ENCODE measurements at regions not wholly inside any gene's neighbourhood (a gene's known extent, or its start where the extent isn't known, plus 50 kb on each side); places are given as distances from the start of the nearest gene placed in this dataset.

DNA sequence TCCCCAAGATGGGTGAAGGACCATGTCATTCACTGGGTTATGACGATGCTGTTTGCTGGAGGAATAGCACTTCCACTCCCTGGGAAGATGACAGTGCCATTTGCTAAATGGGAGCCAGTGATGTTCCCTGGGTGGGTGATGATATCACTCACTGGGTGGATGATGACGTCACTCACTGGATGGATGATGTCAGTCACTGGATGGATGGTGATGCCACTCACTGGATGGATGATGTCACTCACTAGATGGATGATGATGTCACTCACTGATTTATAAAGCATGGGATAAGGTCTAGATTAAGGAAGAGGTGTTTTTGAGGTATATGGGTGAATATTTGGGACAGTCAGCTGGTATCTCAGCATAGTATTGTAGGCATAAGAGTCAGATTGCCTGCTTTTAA is 457.2 kb downstream of the AJAP1 start:
- H3K4me1 Mint-ChIP-seq, result peaks cover 41% of the 10 kb centered on the region
- no peak overlapping the region for H3K27ac Mint-ChIP-seq
- peaks cover 4% of the 10 kb centered on the region for H3K27me3 Mint-ChIP-seq
- no peaks in the 10 kb centered on the region for H3K9me3 Mint-ChIP-seq
- H3K4me3 Mint-ChIP-seq, result no peak overlapping the region
- H3K36me3 Mint-ChIP-seq, result no peaks in the 10 kb centered on the region

DNA sequence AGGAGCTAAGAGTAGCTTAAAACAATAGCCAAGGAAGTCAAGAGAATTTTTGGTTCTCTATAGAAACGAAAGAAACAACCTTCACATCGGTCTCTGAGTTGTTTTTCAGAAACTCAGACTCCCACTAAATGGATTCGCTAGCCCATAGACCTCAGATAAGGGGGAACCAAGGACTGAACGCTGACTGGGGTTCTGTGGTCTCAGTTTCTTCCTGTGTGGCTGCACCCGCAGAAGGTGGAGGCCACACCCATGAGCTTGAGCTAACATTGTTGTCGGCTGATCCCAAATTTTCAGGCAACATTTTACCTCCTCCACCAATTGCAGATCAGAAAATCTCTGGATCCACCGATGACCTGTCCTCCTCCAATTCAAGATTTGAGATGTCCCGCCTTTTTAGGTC is 456.1 kb downstream of the AJAP1 start:
- Mint-ChIP-seq H3K9me3 (no peaks in the 10 kb centered on the region), H3K4me3 (peak overlapping the region; percentile 56), H3K27me3 (peaks cover 4% of the 10 kb centered on the region), H3K4me1 (peaks cover 41% of the 10 kb centered on the region), H3K36me3 (no peaks in the 10 kb centered on the region), H3K27ac (no peak overlapping the region)

DNA sequence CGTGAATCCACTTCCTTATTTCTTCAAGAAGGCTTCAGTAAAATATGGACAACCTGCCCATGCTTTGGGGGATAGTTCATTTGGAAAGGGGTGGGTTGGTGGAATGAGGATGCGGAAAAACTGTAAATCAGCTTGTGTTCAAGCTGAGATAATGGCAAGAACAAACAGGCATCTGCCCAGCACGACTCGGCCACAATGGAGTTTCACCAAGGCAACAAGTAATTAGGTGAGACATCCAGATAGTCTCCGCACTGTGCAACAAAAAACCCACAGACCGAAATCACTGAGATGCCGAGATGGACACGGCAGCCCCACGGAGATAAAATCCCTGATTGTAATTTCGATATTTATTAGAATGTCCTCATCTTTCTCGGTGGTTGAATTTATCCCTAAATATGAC is 455.2 kb downstream of the AJAP1 start:
- H3K4me3 Mint-ChIP-seq, result no peak overlapping the region
- no peaks in the 10 kb centered on the region for H3K9me3 Mint-ChIP-seq
- no peak overlapping the region for H3K27ac Mint-ChIP-seq
- H3K4me1 Mint-ChIP-seq, result peaks cover 41% of the 10 kb centered on the region
- peaks cover 4% of the 10 kb centered on the region for H3K27me3 Mint-ChIP-seq
- H3K36me3 Mint-ChIP-seq, result no peaks in the 10 kb centered on the region

DNA sequence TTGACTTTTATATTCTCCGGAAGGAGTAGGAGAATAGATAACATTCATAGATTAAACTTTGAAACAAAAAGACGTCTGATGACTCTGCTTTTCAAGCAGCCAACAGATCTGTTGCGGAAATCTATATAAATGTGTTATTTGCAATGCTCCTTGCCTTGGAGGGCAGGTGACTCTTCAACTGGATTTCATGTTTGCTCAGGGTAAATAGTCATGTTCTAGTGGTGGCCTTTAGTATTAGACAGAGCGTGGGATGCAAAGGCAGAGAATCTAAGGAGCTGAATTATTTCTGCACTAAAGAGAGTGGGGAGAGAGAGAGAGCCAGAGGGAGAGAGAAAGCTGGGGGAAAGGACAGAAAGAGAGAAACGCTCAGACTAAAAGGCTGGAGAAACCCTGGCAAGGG is 454.3 kb downstream of the AJAP1 start:
- no peak overlapping the region for H3K27ac Mint-ChIP-seq
- H3K27me3 Mint-ChIP-seq, result peaks cover 4% of the 10 kb centered on the region
- no peak overlapping the region for H3K4me3 Mint-ChIP-seq
- no peaks in the 10 kb centered on the region for H3K36me3 Mint-ChIP-seq
- H3K4me1 Mint-ChIP-seq, result peaks cover 41% of the 10 kb centered on the region
- H3K9me3 Mint-ChIP-seq, result no peaks in the 10 kb centered on the region

DNA sequence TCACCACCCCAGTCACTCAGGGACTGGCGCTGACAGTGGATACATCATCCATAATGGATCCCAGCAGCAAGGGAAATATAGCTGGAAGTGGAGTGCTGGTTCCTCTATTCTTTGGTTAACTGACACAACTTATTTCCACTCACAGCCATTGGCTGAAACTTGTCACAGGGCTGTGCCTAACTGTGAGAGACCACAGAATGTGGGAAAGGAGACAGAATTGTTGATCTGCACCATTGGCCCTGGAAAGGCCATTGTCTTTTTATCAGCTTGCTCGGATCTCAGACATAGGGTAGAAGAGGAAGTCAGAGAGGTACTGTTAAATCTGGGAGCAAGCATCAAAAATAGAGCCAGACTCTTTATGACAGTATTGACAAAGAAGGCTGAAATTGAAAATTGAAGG is 451.3 kb downstream of the AJAP1 start:
- Mint-ChIP-seq H3K9me3 (no peaks in the 10 kb centered on the region), H3K27me3 (peaks cover 4% of the 10 kb centered on the region), H3K27ac (no peak overlapping the region), H3K36me3 (no peaks in the 10 kb centered on the region), H3K4me3 (no peak overlapping the region), H3K4me1 (peaks cover 24% of the 10 kb centered on the region)

DNA sequence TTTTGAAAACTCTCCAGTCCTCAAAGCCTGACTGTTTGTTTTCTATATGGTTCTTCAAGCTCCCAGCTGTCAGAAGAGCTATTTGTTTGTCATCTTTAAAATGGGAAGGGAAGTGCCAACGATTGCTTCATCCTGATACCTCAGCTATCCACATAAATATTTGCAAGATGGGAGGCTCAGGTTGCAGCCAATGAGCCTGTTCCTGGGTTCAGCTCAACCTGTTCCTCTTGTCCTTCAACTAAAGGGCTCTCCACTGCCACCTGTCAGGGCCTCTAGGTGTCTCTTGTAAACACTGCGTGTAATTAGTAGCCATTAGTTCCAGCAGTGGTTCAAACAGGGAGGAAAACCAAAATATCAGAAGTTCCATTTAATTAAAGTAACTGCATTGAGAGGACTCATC is 445.1 kb downstream of the AJAP1 start:
- no peak overlapping the region for H3K4me3 Mint-ChIP-seq
- peaks cover 2% of the 10 kb centered on the region for H3K9me3 Mint-ChIP-seq
- no peaks in the 10 kb centered on the region for H3K27me3 Mint-ChIP-seq
- no peak overlapping the region for H3K27ac Mint-ChIP-seq
- no peaks in the 10 kb centered on the region for H3K36me3 Mint-ChIP-seq
- H3K4me1 Mint-ChIP-seq, result no peaks in the 10 kb centered on the region

DNA sequence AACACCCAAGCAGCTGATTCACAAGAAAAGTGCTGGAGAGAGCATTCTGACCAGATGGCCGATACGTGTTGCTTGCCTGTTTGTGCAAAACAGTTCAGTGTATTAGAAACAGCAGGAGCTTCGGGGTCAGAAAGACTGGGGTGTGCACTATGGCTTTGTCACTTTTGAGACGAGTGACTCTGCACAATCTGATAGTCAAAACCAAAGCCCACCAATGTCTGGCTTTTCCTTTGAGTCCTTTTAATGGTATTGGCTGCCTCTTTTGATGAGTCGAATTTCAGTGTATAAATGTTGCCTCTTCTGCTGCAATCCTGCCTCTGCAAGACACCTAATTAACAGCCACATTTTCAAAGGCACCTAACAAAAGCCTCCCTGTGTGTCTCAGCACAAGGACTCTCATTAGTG is 444.6 kb downstream of the AJAP1 start:
- Mint-ChIP-seq H3K4me1 (no peaks in the 10 kb centered on the region), H3K36me3 (no peaks in the 10 kb centered on the region), H3K27me3 (no peaks in the 10 kb centered on the region), H3K9me3 (peaks cover 8% of the 10 kb centered on the region), H3K27ac (no peak overlapping the region), H3K4me3 (no peak overlapping the region)

DNA sequence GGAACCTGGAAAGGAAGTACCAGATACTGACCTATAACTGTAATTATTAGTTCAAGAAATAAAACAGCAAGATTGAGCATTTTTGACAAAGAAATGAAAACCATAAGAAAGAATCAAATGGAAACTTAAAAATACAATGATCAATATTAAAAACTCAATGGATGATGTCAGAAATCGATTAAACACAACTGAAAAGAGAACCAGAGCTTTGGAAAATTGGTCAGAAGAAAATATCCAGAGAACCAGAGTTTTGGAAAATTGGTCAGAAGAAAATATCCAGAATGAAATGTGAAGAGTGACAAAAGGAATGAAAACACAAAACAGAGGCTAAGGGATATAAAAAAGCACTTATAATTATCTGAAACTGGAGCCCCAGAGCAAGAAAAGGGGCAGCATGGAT is 438.6 kb downstream of the AJAP1 start:
- no peak overlapping the region for H3K4me3 Mint-ChIP-seq
- peaks cover 23% of the 10 kb centered on the region for H3K9me3 Mint-ChIP-seq
- H3K36me3 Mint-ChIP-seq, result peaks cover 10% of the 10 kb centered on the region
- no peaks in the 10 kb centered on the region for H3K4me1 Mint-ChIP-seq
- no peak overlapping the region for H3K27ac Mint-ChIP-seq
- H3K27me3 Mint-ChIP-seq, result peaks cover 1% of the 10 kb centered on the region

DNA sequence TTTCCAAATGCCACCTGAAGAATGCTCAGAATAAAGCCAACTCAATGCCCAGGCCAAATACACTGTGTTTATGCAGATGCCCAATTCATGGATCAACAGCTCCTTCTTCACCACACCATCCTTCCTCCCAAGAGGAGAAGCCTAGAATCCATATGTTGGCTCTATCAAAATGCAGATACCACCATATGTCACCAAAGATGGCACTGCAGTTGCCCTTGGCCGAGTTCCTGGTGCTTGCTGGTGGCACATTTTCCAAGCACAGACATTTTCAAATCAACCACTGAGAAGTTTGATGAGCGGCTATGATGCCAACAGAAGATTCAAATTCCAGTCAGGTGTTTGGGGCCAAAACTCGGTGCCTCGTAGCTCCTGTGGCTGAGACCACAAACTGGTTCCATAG is 430.3 kb downstream of the AJAP1 start:
- Mint-ChIP-seq H3K27ac (no peak overlapping the region), H3K4me3 (no peak overlapping the region), H3K36me3 (no peaks in the 10 kb centered on the region), H3K27me3 (peaks cover 5% of the 10 kb centered on the region), H3K9me3 (peaks cover 4% of the 10 kb centered on the region), H3K4me1 (no peaks in the 10 kb centered on the region)

DNA sequence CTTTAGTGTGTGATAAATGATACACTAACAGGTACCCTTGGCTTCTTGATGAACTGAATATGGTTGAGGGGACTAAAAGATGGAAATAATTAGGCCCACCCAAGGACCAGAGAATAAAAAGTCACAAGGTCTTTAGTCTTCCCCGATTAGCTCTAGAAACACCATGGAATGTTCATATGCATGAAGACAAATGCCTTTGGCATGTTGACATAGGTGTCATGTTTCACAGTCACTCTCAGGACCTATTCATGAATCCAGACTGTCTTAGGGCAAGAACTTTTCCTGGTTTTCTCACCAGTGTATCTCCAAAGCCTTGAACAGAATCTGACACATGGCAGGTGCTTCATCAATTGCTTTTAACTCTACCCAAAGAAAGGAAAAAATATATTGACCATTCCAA is 412.8 kb downstream of the AJAP1 start:
- Mint-ChIP-seq H3K9me3 (peaks cover 7% of the 10 kb centered on the region), H3K4me1 (no peaks in the 10 kb centered on the region), H3K27me3 (peaks cover 4% of the 10 kb centered on the region)

DNA sequence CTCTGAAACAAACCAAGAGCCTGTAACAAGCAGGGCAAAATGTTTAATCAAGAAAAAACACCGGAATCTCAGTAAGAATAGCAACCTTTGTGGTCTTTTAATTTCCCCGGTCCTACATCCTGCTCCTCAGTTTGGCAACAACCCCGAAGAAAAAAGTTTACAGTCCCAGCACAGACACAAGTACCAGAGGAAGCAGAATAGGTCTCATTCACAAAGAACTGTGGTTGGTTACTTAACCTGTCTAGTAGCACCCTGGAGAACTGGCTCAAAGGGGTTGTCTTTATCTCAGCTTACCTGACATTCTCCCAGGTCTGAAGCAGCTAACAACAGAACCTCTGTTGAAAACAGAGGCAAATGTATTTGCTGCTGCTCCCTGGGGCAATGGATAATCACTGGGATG is 399.3 kb downstream of the AJAP1 start:
- H3K4me1 Mint-ChIP-seq, result no peaks in the 10 kb centered on the region
- H3K27me3 Mint-ChIP-seq, result peaks cover 17% of the 10 kb centered on the region
- peaks cover 18% of the 10 kb centered on the region for H3K9me3 Mint-ChIP-seq
- H3K36me3 Mint-ChIP-seq, result peaks cover 3% of the 10 kb centered on the region
- no peak overlapping the region for H3K27ac Mint-ChIP-seq
- no peak overlapping the region for H3K4me3 Mint-ChIP-seq

More for the DNA sequence above, 412.8 kb downstream of the AJAP1 start:
- H3K4me3 Mint-ChIP-seq, result no peak overlapping the region
- H3K27ac Mint-ChIP-seq, result no peak overlapping the region
- peaks cover 2% of the 10 kb centered on the region for H3K36me3 Mint-ChIP-seq

DNA sequence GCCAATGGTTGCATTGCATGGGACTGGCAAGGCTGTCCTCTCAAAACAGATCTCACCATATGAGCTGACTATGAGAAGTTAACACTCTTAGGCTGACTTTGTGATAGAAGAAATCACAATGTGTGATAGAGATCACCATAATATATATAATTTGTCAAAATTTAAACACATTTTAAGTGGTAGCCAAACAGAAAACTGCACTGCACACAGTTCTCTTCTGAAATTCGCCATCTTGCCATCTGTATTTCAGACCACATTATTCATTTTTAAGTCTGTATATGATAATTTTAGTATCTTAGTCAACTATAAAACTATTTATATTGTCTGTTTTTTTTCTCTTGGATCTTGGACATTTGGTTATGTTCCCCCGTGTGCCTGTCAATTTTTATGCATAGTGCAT is 374.7 kb downstream of the AJAP1 start:
- H3K4me3 Mint-ChIP-seq, result no peak overlapping the region
- no peaks in the 10 kb centered on the region for H3K9me3 Mint-ChIP-seq
- no peaks in the 10 kb centered on the region for H3K36me3 Mint-ChIP-seq
- H3K4me1 Mint-ChIP-seq, result no peaks in the 10 kb centered on the region
- H3K27me3 Mint-ChIP-seq, result no peaks in the 10 kb centered on the region
- no peak overlapping the region for H3K27ac Mint-ChIP-seq

DNA sequence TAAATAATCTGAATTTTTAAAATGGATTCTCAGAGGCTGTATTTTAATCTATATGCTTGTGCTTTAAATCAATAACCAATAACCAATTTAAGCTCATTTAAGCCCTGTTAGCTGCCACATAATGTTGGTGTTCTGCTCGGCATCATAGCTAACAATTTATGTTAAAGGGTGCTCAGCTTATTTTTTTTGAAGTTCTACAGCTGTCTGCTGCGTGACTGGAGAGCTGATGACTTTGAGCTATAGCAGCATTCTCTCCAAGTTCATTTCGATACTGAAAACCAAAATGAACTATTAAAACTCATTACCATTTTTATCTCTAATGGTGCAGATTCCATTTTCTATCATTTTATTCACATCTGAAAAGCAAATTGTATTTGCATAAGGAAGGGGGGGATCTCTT is 357.8 kb downstream of the AJAP1 start:
- no peaks in the 10 kb centered on the region for H3K9me3 Mint-ChIP-seq
- H3K4me3 Mint-ChIP-seq, result no peak overlapping the region
- no peaks in the 10 kb centered on the region for H3K4me1 Mint-ChIP-seq
- H3K27ac Mint-ChIP-seq, result no peak overlapping the region
- H3K36me3 Mint-ChIP-seq, result no peaks in the 10 kb centered on the region
- H3K27me3 Mint-ChIP-seq, result no peaks in the 10 kb centered on the region

DNA sequence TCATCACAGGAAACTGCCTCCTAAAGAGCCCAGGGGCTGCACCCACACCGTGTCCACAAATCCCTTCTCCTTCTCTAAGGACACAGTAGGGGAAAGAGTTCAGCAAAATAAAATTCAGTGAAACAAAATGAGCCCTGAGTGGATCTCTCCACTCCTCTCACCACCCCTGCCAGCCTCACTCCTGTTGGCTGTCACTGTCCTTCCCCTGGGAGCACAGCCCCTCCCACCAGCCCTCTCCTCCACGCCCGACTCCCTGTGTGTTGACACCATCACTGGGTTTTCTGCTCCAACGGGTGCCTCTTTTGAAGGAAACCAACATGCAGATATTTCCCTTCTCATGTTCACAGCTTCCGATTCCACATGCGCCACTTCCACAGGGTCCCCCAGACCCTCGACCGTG is 356.2 kb downstream of the AJAP1 start:
- Mint-ChIP-seq H3K4me1 (no peaks in the 10 kb centered on the region), H3K9me3 (no peaks in the 10 kb centered on the region), H3K27ac (no peak overlapping the region), H3K36me3 (no peaks in the 10 kb centered on the region), H3K4me3 (no peak overlapping the region), H3K27me3 (no peaks in the 10 kb centered on the region)

DNA sequence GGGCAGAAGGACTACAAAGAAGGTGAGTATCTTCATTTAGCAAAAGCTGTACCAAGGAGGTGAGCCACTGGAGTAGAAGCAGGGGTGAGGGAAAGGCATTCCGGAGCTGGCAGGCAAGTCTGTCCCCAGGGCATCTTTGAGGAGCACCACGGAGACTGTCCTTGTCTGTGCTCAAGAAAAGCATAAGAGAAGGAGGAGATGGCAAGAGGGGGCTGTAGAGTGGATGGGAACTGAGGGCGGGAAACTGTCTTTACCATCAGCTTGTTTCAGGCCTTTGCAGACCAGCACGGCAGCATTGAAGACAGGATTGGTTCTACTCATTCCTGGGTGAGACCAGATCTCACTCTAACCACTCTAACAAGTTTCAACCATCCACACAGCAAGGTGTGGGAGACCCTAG is 355.8 kb downstream of the AJAP1 start:
- Mint-ChIP-seq H3K4me1 (no peaks in the 10 kb centered on the region), H3K27ac (no peak overlapping the region), H3K36me3 (no peaks in the 10 kb centered on the region), H3K4me3 (no peak overlapping the region), H3K9me3 (no peaks in the 10 kb centered on the region), H3K27me3 (no peaks in the 10 kb centered on the region)

DNA sequence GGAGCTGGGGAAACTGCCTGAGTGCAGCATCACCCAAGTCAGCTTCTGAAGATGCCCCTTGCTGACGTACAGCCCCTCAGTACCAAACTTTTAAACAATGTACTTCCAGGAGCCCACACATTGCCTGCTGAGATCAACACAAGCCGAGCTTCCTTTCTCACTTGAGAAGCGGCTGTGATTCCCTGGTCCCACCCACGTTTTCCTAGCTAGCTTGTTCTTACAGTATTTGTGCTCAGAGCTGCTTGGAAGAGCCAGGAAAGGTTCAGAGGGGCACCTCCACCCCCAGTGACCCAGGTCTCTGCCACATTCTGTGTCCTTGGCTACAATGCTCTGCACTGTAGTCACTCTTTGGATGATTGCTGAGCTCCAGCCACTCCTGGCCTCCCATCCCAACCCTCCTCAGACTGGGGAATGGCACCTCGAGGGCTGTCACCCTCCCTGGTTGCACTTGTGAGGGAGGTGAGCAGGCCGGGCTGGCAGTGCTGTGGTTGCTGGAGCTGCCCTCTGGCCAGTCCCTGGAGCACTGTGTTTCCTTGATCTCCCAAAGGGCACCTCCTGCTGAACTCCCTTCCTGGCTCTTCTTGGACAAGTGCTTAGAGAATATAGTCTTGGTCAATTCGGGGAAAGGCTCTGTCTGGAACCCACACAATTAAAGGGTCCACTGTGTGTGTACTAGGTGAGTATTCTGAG is 355.1 kb downstream of the AJAP1 start:
- H3K4me3 Mint-ChIP-seq, result no peak overlapping the region

DNA sequence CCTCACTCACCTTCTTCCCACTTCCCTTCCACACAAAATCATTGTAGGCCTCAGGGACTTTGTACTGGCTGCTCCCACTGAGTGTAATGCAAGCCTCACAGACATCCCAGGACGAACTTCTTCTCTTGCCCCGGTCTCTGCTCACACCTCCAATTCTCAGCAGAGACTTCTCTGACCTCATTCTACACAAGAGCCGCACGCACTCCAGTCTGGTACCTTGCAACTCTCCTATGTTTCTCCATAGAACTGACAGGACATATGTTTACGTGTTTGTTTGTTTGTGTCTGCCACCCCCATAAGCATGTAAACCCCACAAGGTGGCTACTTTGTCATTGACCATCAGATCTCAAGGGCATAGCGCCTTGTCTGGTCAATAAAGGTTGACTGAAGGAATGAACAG is 350.8 kb downstream of the AJAP1 start:
- Mint-ChIP-seq H3K4me3 (no peak overlapping the region), H3K36me3 (no peaks in the 10 kb centered on the region), H3K9me3 (peaks cover 10% of the 10 kb centered on the region), H3K4me1 (no peaks in the 10 kb centered on the region), H3K27ac (peak overlapping the region; percentile 6), H3K27me3 (peaks cover 3% of the 10 kb centered on the region)

More for the DNA sequence above, 355.1 kb downstream of the AJAP1 start:
- Mint-ChIP-seq H3K36me3 (no peaks in the 10 kb centered on the region), H3K27me3 (no peaks in the 10 kb centered on the region), H3K27ac (no peak overlapping the region), H3K4me1 (no peaks in the 10 kb centered on the region), H3K9me3 (no peaks in the 10 kb centered on the region)

Measured in activated naive CD4-positive, alpha-beta T cell treated with anti-CD3 and anti-CD28 coated beads, Interleukin-2, amount 50 U/mL, for 24 hours (primary cell).